Natural killer cell (primary cell): ENCODE measurements at regions not wholly inside any gene's neighbourhood (a gene's known extent, or its start where the extent isn't known, plus 50 kb on each side); places are given as distances from the start of the nearest gene placed in this dataset.

Experiments
- ATAC-seq, 3 donors: fragments of 150-1000 bp in 2 of 3; fragments of 200-7000 bp in 1 of 3; cut with Tn5 transposase; 1 replicate in 1 of 3; 2 replicates in 2 of 3; pipeline ENCODE4 v1.10.0; 2021; ENCODE audit warnings: mild to moderate bottlenecking in 2 of 3, moderate library complexity in 2 of 3
- DNase-seq, 2 donors: peaks; one replicate each; pipeline versions ENCODE4 v3.0.0 to v3.0.0-alpha.2; 2013 to 2021; ENCODE audit warnings: mixed read lengths in 1 of 2
- H3K27ac ChIP-seq: one replicate; pipeline ENCODE4 v1.5.1; 2013; ENCODE audit warnings: mild to moderate bottlenecking, low read length
- H3K27me3 ChIP-seq: one replicate; pipeline ENCODE4 v1.6.1; 2013; ENCODE audit warnings: low read length; ENCODE audit not compliant: control insufficient read depth, insufficient read depth
- H3K36me3 ChIP-seq: one replicate; pipeline ENCODE4 v1.6.1; 2013; ENCODE audit warnings: low read length; ENCODE audit not compliant: control insufficient read depth, insufficient read depth
- H3K4me1 ChIP-seq: one replicate; pipeline ENCODE4 v1.6.1; 2013; ENCODE audit warnings: low read length; ENCODE audit not compliant: control insufficient read depth, insufficient read depth
- H3K4me3 ChIP-seq: one replicate; pipeline ENCODE4 v1.5.1; 2013; ENCODE audit warnings: low read length
- H3K9me3 ChIP-seq: one replicate; pipeline ENCODE4 v1.6.1; 2013; ENCODE audit warnings: low read length; ENCODE audit not compliant: control insufficient read depth, insufficient read depth
- H3K27ac Mint-ChIP-seq, 2 donors: one replicate each; pipeline ENCODE4 v1.8.0; 2022; ENCODE audit warnings: mild to moderate bottlenecking in 2 of 2, mixed read lengths in 2 of 2, moderate library complexity in 1 of 2
- H3K27me3 Mint-ChIP-seq, 2 donors: one replicate each; pipeline ENCODE4 v1.8.0; 2022; ENCODE audit warnings: low read depth in 2 of 2, mixed read lengths in 2 of 2
- H3K36me3 Mint-ChIP-seq: one replicate; pipeline ENCODE4 v1.8.0; 2022; ENCODE audit warnings: mixed read lengths
- H3K4me1 Mint-ChIP-seq, 2 donors: one replicate each; pipeline ENCODE4 v1.8.0; 2022; ENCODE audit warnings: mixed read lengths in 2 of 2
- H3K4me3 Mint-ChIP-seq: one replicate; pipeline ENCODE4 v1.8.0; 2022; ENCODE audit warnings: mild to moderate bottlenecking, moderate library complexity, mixed read lengths
- H3K9me3 Mint-ChIP-seq, 2 donors: one replicate each; pipeline ENCODE4 v1.8.0; 2022; ENCODE audit warnings: mixed read lengths in 2 of 2
- CTCF ChIP-seq: fragments of 200-600 bp; IDR thresholded peaks from one replicate; pipeline ENCODE4 v1.8.0; 2022; ENCODE audit warnings: antibody characterized with exemption
- WGBS: methylation state at CpG from one replicate; pipeline ENCODE4 v1.1.7; 2013; ENCODE audit warnings: missing lambda C conversion rate; ENCODE audit not compliant: insufficient coverage; 5-methylcytosine and 5-hydroxymethylcytosine counted together
- intact Hi-C: fragments of 100-400 bp; cut with micrococcal nuclease; formaldehyde crosslinking; loops from one replicate; pipeline ENCODE4 v1.14.2; 2022

- TF ChIP-seq CTCF: no peak
- DNase-seq (no peak), ATAC-seq (no peak)
- Mint-ChIP-seq H3K27me3 (peaks cover 0 to under 1% of the 10 kb centered on the region in 2 donors), H3K4me1 (no peaks in the 10 kb centered on the region), H3K36me3 (no peaks in the 10 kb centered on the region), H3K4me3 (no peak overlapping the region), H3K9me3 (no peaks in the 10 kb centered on the region), H3K27ac (no peak overlapping the region)
- H3K4me1 ChIP-seq: no peaks in the 10 kb centered on the region
- no peaks in the 10 kb centered on the region for H3K36me3 ChIP-seq
- H3K27me3 ChIP-seq: no peaks in the 10 kb centered on the region
- intact Hi-C loops: no loop called here
- 86% methylated on average over 9 of the region's 9 CpGs for WGBS
- H3K9me3 ChIP-seq: no peaks in the 10 kb centered on the region
- H3K27ac ChIP-seq: no peak overlapping the region
- no peak overlapping the region for H3K4me3 ChIP-seq
Measured at GRCh38 chr9:107734256-107735013, 244.9 kb upstream of the KLF4 start.

DNA sequence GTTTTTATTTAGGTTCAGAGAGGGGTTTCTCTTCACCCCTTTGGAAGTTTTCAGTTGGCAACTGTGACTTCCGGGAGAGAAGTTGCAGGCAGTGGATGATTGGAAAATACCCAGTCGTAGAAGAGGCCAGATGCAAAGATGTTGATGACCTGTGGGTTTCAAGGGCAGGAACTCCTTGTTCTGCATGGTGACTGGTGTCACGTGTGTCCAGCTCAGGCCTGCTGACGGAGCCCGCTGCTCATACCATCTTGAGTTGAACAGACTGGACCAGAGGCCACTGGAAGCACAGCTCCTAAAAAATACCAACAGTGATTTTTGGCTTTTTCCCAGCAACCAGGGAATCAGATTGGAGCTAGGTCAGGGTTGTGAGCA is 243.9 kb upstream of the KLF4 start:
- H3K4me3 ChIP-seq: no peak overlapping the region
- no peaks in the 10 kb centered on the region for H3K36me3 ChIP-seq
- WGBS: 92% methylated on average over 5 of the region's 5 CpGs

DNA sequence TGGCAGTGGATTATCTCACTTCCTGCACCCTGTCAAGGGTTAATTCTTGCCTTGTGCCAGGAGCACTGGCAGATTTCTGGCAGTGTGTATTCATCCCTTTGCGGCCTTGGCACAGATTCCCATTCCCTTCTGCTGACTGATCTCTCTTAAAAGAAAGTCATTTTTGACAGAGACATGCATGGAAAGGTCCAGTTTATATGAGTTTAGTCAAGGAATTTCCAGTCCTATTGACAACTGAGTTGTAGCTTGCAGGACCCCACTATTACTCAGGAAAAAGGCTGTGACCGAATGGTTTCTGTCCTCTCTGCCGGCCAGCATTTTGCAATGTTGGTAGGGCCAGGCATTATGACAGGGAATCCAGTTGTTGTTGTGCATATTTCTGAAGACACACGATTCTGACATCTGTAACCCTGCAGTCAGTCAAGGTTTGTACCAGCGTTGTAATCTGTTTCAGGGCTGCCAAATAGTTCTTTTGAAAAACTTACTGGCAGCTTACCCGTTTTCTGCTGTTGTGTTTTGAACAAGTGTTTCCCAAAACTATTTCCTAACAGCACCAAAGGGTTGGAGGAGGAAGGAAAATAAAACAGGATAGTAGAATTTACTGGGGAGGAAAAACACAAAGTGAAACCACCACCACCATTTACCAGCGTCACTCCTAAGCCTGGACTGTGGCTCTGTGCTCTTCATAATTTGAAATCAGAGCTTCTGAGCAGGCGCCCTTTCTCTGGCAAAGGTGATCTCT is 243.4 kb upstream of the KLF4 start:
- H3K4me1 ChIP-seq: no peaks in the 10 kb centered on the region
- H3K27me3 ChIP-seq: no peaks in the 10 kb centered on the region
- DNase-seq: no peak
- Mint-ChIP-seq H3K4me1 (no peaks in the 10 kb centered on the region), H3K4me3 (no peak overlapping the region), H3K27me3 (peaks cover 0 to 2% of the 10 kb centered on the region in 2 donors), H3K27ac (no peak overlapping the region), H3K9me3 (no peaks in the 10 kb centered on the region), H3K36me3 (no peaks in the 10 kb centered on the region)
- no peak for TF ChIP-seq CTCF
- ATAC-seq: no peak
- H3K4me3 ChIP-seq: no peak overlapping the region
- no peaks in the 10 kb centered on the region for H3K36me3 ChIP-seq
- no peaks in the 10 kb centered on the region for H3K9me3 ChIP-seq
- intact Hi-C loops: no loop called here
- H3K27ac ChIP-seq: no peak overlapping the region
- 84% methylated on average over 7 of the region's 8 CpGs for WGBS

More for the DNA sequence above, 243.9 kb upstream of the KLF4 start:
- no peak overlapping the region for H3K27ac ChIP-seq
- intact Hi-C loops: no loop called here
- H3K27me3 ChIP-seq: no peaks in the 10 kb centered on the region
- H3K4me1 ChIP-seq: no peaks in the 10 kb centered on the region
- TF ChIP-seq CTCF: no peak
- H3K9me3 ChIP-seq: no peaks in the 10 kb centered on the region
- no peak for DNase-seq
- Mint-ChIP-seq H3K36me3 (no peaks in the 10 kb centered on the region), H3K27ac (no peak overlapping the region), H3K4me3 (no peak overlapping the region), H3K27me3 (peaks cover 0 to 2% of the 10 kb centered on the region in 2 donors), H3K9me3 (no peaks in the 10 kb centered on the region), H3K4me1 (no peaks in the 10 kb centered on the region)
- ATAC-seq: no peak
